Esophagus squamous epithelium (tissue), 4 donors: ENCODE measurements at regions not wholly inside any gene's neighbourhood (a gene's known extent, or its start where the extent isn't known, plus 50 kb on each side); places are given as distances from the start of the nearest gene placed in this dataset.

Experiments
- CTCF ChIP-seq, 6 experiments: fragments of 450-650 bp in 4 of 6; fragments of 200-600 bp in 2 of 6; sonication (generic) in 2 of 6; IDR thresholded peaks; one replicate each; pipeline ENCODE4 v1.5.1; 2016 to 2019; ENCODE audit warnings: antibody characterized with exemption in 6 of 6, mild to moderate bottlenecking in 4 of 6, moderate library complexity in 4 of 6
- POLR2A ChIP-seq, 4 donors: fragments of 450-650 bp; IDR thresholded peaks; one replicate each; pipeline ENCODE4 v1.6.1; 2017; ENCODE audit warnings: antibody characterized with exemption in 4 of 4, mild to moderate bottlenecking in 4 of 4, moderate library complexity in 3 of 4

GRCh38 chr5:144015961-144016360 is 154.5 kb downstream of the YIPF5 start:
- TF ChIP-seq CTCF (IDR thresholded peaks at IDR 0.05) (no peak), POLR2A (IDR thresholded peaks at IDR 0.05) (no peak)
